K562 (cell line): ENCODE measurements at regions not wholly inside any gene's neighbourhood (a gene's known extent, or its start where the extent isn't known, plus 50 kb on each side); places are given as distances from the start of the nearest gene placed in this dataset.

Experiments used
- ATAC-seq: fragments of 200-7000 bp; cut with Tn5 transposase; 3 replicates; pipeline ENCODE4 v1.9.1; 2020; ENCODE audit warnings: moderate library complexity
- BruUV-seq: library from RNA; stranded (reverse); fragments of 400-500 nt; replicated peaks from 2 replicates; lab custom pipeline; 2021; lab: Mats Ljungman, UMichigan
- CTCF ChIA-PET: fragments of 300-600 bp; formaldehyde crosslinking; extraction: SDS; loops from one replicate; lab custom pipeline; 2021; ENCODE audit warnings: low intra/inter-chr PET ratio; lab: Yijun Ruan, JAX
- POLR2A ChIA-PET: fragments of 300-600, 350-650 bp; sonication (Branson Sonifier 250); formaldehyde crosslinking; extraction: SDS; loops from one replicate; lab custom pipeline; 2021; ENCODE audit warnings: antibody characterized with exemption, inconsistent platforms; lab: Yijun Ruan, JAX
- DNase-seq, 4 experiments: peaks; one replicate each; pipeline versions ENCODE4 v3.0.0 to v3.0.0-alpha.2; 2011 to 2018; ENCODE audit warnings: low spot score in 3 of 4, mixed read lengths in 3 of 4; ENCODE audit errors: extremely low read depth in 1 of 4
- FAIRE-seq: peaks from 2 replicates; lab custom pipeline; 2011; peaks lifted over from hg19 to GRCh38; lab: Jason Lieb, UNC
- H2AFZ ChIP-seq: 2 replicates; pipeline ENCODE4 v1.6.0; 2011; ENCODE audit warnings: low read depth, low read length, control low read depth, inconsistent platforms
- H3K27ac ChIP-seq: fragments of 200-600 bp; 3 replicates; pipeline ENCODE4 v1.8.0; 2011; ENCODE audit warnings: low read depth, mild to moderate bottlenecking, control low read depth, inconsistent platforms, low read length, moderate library complexity, mixed read lengths; ENCODE audit errors: extremely low read depth
- H3K27me3 ChIP-seq, 2 experiments: fragments of 300-600 bp in 1 of 2; 2 replicates in 1 of 2; 3 replicates in 1 of 2; pipeline versions ENCODE4 v1.6.0 to v1.8.0; 2011; ENCODE audit warnings: inconsistent platforms in 2 of 2, low read length in 2 of 2, mild to moderate bottlenecking in 1 of 2, mixed read lengths in 1 of 2, moderate library complexity in 1 of 2; ENCODE audit not compliant: control insufficient read depth in 2 of 2, insufficient read depth in 2 of 2
- H3K36me3 ChIP-seq: fragments of 300-600 bp; 3 replicates; pipeline ENCODE4 v1.8.0; 2011; ENCODE audit warnings: mild to moderate bottlenecking, low read length, inconsistent platforms; ENCODE audit not compliant: control insufficient read depth, insufficient read depth
- H3K4me1 ChIP-seq, 2 experiments: fragments of 200-600 bp in 1 of 2; replicated peaks in 1 of 2; 2 replicates in 1 of 2; 3 replicates in 1 of 2; pipeline versions ENCODE4 v1.5.1 to v1.8.0; 2011; ENCODE audit warnings: inconsistent platforms in 2 of 2, low read length in 2 of 2, mild to moderate bottlenecking in 1 of 2, mixed read lengths in 1 of 2, moderate library complexity in 1 of 2; ENCODE audit not compliant: control insufficient read depth in 2 of 2, insufficient read depth in 2 of 2
- H3K4me2 ChIP-seq: 2 replicates; pipeline ENCODE4 v1.6.1; 2011; ENCODE audit warnings: low read length, control low read depth, inconsistent platforms, mixed read lengths; ENCODE audit not compliant: insufficient read depth
- H3K4me3 ChIP-seq: fragments of 200-600 bp; sonication (generic), shearing (Covaris generic); 2 replicates; pipeline ENCODE4 v1.5.1; 2016; ENCODE audit warnings: control low read depth, inconsistent platforms
- H3K79me2 ChIP-seq: fragments of 200-600 bp; 3 replicates; pipeline ENCODE4 v1.8.0; 2011; ENCODE audit warnings: low read length, inconsistent platforms; ENCODE audit not compliant: control insufficient read depth, insufficient read depth
- H3K9ac ChIP-seq, 2 experiments: 2 replicates each; pipeline versions ENCODE4 v1.6.0 to v1.6.1; 2011; ENCODE audit warnings: low read depth in 2 of 2, low read length in 2 of 2, control low read depth in 1 of 2, inconsistent platforms in 1 of 2, mild to moderate bottlenecking in 1 of 2, mixed read lengths in 1 of 2; ENCODE audit not compliant: insufficient read depth in 1 of 2
- H3K9me1 ChIP-seq: one replicate; pipeline ENCODE4 v1.6.0; 2011; ENCODE audit warnings: inconsistent platforms, mild to moderate bottlenecking, low read length, moderate library complexity; ENCODE audit not compliant: control insufficient read depth, insufficient read depth
- H3K9me3 ChIP-seq: replicated peaks from 2 replicates; pipeline ENCODE4 v1.5.1; 2011; ENCODE audit warnings: low read depth, low read length, inconsistent platforms; ENCODE audit not compliant: control insufficient read depth, insufficient read depth
- H4K20me1 ChIP-seq: replicated peaks from 2 replicates; pipeline ENCODE4 v1.6.1; 2011; ENCODE audit warnings: low read length, inconsistent platforms, mixed read lengths; ENCODE audit not compliant: control insufficient read depth, insufficient read depth
- CREM ChIP-seq: IDR thresholded peaks from 2 replicates; pipeline ENCODE4 v1.6.1; 2014; ENCODE audit warnings: antibody characterized with exemption, low read depth
- E2F6 ChIP-seq, 2 experiments: IDR thresholded peaks; 2 replicates each; pipeline ENCODE4 v1.6.1; 2011; ENCODE audit warnings: borderline replicate concordance in 1 of 2, control low read depth in 1 of 2, low read depth in 1 of 2, low read length in 1 of 2, mild to moderate bottlenecking in 1 of 2, mixed read lengths in 1 of 2, moderate library complexity in 1 of 2; ENCODE audit not compliant: insufficient read depth in 1 of 2, insufficient read length in 1 of 2, poor library complexity in 1 of 2, severe bottlenecking in 1 of 2; ENCODE audit errors: extremely low read depth in 1 of 2
- GMEB1 ChIP-seq: fragments of 250-450 bp; sonication (Bioruptor Pico); IDR thresholded peaks from 2 replicates; pipeline ENCODE4 v1.4.0; 2020; ENCODE audit warnings: mild to moderate bottlenecking
- GTF2E2 ChIP-seq: fragments of 200-800 bp; sonication (Bioruptor generic); IDR thresholded peaks from 2 replicates; pipeline ENCODE4 v1.6.1; 2016; ENCODE audit warnings: missing genetic modification characterization, missing compliant biosample characterization
- NR2C2 ChIP-seq, 2 experiments: fragments of 200-800 bp in 1 of 2; sonication (Bioruptor generic) in 1 of 2; sonication (generic) in 1 of 2; formaldehyde crosslinking in 1 of 2; IDR thresholded peaks; 2 replicates each; pipeline versions ENCODE4 v1.6.1 to v1.8.0; 2016 to 2022; ENCODE audit warnings: mild to moderate bottlenecking in 1 of 2, missing compliant biosample characterization in 1 of 2, missing genetic modification characterization in 1 of 2, missing genetic modification reagents in 1 of 2
- PHF20 ChIP-seq: fragments of 450-650 bp; IDR thresholded peaks from 2 replicates; pipeline ENCODE4 v1.6.1; 2018; ENCODE audit not compliant: partially characterized antibody
- PML ChIP-seq: IDR thresholded peaks from 2 replicates; pipeline ENCODE4 v1.6.1; 2012; ENCODE audit warnings: low read length, inconsistent platforms
- ZBTB43 ChIP-seq: sonication (generic); formaldehyde crosslinking; IDR thresholded peaks from 2 replicates; pipeline ENCODE4 v1.8.0; 2023; ENCODE audit warnings: mild to moderate bottlenecking, missing genetic modification reagents
- ZNF589 ChIP-seq: fragments of 200-800 bp; sonication (Bioruptor generic); IDR thresholded peaks from 2 replicates; pipeline ENCODE4 v1.6.1; 2016; ENCODE audit warnings: low read depth, missing genetic modification characterization, missing compliant biosample characterization
- ZNF75A ChIP-seq: fragments of 450-650 bp; formaldehyde crosslinking; IDR thresholded peaks from 2 replicates; pipeline ENCODE4 v1.4.0; 2020; ENCODE audit warnings: mild to moderate bottlenecking
- ZNF778 ChIP-seq: fragments of 450-650 bp; formaldehyde crosslinking; IDR thresholded peaks from 2 replicates; pipeline ENCODE4 v1.4.0; 2020; ENCODE audit warnings: mild to moderate bottlenecking, moderate library complexity
- WGBS: fragments of 100-300 bp; shearing (Covaris generic); methylation state at CpG from one replicate; pipeline ENCODE4 v1.1.6; 2016; ENCODE audit warnings: low coverage, mixed read lengths; ENCODE audit not compliant: insufficient coverage; ENCODE audit errors: missing lambda C conversion rate; 5-methylcytosine and 5-hydroxymethylcytosine counted together
- in situ Hi-C: fragments of 300-500 bp; cut with MboI; formaldehyde crosslinking; loops from 4 replicates; pipeline ENCODE4 v1.15.0; 2018; ENCODE audit warnings: inconsistent platforms, mixed read lengths
- intact Hi-C: fragments of 100-400 bp; cut with micrococcal nuclease; formaldehyde crosslinking; loops from 2 replicates; pipeline ENCODE4 v1.14.2; 2022
- TF ChIP-seq, protein P1 (sequence below): fragments of 450-650 bp; formaldehyde crosslinking; conservative IDR thresholded peaks from 2 replicates; pipeline ENCODE4 v1.4.0; 2022; ENCODE audit warnings: mild to moderate bottlenecking, missing genetic modification characterization

DNA sequence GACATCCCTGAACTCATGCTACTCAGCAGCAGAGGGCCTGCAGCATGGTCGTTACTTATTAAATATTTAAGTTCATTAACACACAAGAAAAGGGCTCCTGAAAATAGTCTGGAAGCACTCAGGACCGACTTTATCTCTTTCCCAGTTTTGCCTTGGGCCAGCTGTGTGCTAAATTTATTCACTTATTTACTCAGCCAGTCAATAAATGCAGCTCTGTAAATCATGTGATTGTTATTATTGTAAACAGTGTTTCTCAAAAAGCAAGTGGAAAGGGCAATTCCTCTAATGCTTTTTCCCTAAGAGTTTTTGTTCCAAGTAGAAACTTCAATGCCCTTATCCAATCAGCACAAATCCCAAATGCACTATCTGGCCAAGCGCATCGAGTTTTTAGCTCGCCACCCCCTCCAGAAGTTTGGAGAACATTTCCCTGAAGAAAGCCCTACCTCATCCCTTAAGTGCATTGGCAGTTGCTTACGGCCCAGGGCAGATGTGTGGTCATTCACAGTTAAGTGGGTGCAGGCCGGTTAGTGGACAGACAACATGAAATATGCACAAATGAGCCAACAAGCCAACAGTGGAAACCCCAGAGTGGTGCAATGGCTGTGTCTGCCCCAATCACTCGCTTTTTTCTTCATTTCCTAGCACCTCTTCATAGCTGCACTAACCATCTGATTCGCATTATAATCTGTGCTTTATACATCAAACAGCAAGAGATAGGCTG is 125.8 kb downstream of the SMIM20 start (continued):
- TF ChIP-seq, protein P1, sequence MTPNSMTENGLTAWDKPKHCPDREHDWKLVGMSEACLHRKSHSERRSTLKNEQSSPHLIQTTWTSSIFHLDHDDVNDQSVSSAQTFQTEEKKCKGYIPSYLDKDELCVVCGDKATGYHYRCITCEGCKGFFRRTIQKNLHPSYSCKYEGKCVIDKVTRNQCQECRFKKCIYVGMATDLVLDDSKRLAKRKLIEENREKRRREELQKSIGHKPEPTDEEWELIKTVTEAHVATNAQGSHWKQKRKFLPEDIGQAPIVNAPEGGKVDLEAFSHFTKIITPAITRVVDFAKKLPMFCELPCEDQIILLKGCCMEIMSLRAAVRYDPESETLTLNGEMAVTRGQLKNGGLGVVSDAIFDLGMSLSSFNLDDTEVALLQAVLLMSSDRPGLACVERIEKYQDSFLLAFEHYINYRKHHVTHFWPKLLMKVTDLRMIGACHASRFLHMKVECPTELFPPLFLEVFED (CRISPR knock-in tag) = no peak

DNA sequence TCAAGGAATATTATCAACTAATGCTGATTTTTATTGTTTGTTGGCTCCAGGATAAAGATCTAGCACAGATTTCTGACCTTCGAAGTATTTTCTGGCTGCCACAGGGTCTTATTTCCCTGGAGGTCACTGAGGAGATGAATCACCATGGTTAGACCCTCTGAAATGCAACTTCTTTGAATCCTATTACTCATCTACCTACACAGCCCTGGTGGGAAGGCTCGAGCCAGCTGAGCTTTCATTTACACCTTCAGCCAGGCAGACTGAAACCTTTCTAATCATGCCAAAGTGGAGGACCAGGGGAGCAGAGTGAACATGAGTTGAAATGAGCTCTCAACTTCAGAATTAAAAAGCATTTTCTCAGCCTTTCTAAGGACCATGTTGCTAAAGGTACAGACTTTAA is 130.5 kb downstream of the SMIM20 start:
- no peaks in the 10 kb centered on the region for H3K36me3 ChIP-seq
- ChIA-PET POLR2A (no interaction called here), CTCF (no interaction called here)
- no peaks in the 10 kb centered on the region for H3K4me1 ChIP-seq
- 0% methylated on average over 2 of the region's 2 CpGs for WGBS
- peaks cover 8 to 36% of the 10 kb centered on the region in 2 experiments; a peak in 4 of 5 replicates for H3K27me3 ChIP-seq
- BruUV-seq = no TSS peak
- H3K9me3 ChIP-seq = no peaks in the 10 kb centered on the region
- no peak overlapping the region for H3K4me2 ChIP-seq
- in situ Hi-C loops (no loop called here), intact Hi-C loops (no loop called here)
- H3K9me1 ChIP-seq = no peaks in the 10 kb centered on the region
- no peak overlapping the region for H2AFZ ChIP-seq
- ATAC-seq (no peak), DNase-seq (no peak), FAIRE-seq (no peak)
- no peaks in the 10 kb centered on the region for H4K20me1 ChIP-seq
- H3K27ac ChIP-seq = no peak overlapping the region
- H3K4me3 ChIP-seq = no peak overlapping the region
- no peak overlapping the region for H3K9ac ChIP-seq
- H3K79me2 ChIP-seq = no peaks in the 10 kb centered on the region
- TF ChIP-seq ZNF778 (no peak), PHF20 (no peak), CREM (no peak), E2F6 (IDR thresholded peaks at IDR 0.05; ENCODE audit: borderline replicate concordance in 1 of 2, extremely low read depth in 1 of 2, insufficient read depth in 1 of 2, insufficient read length in 1 of 2, low read depth in 1 of 2, low read length in 1 of 2, poor library complexity in 1 of 2, severe bottlenecking in 1 of 2) (no peak), ZNF589 (CRISPR knock-in tag) (no peak), PML (no peak), ZNF75A (CRISPR knock-in tag) (no peak), GTF2E2 (no peak), NR2C2 (CRISPR knock-in tag; IDR thresholded peaks at IDR 0.05) (no peak), NR2C2 (tag; IDR thresholded peaks at IDR 0.05) (no peak), GMEB1 (CRISPR knock-in tag) (no peak), ZBTB43 (CRISPR knock-in tag) (no peak)
